ENCODE measurements at regions not wholly inside any gene's neighbourhood (a gene's known extent, or its start where the extent isn't known, plus 50 kb on each side); places are given as distances from the start of the nearest gene placed in this dataset.

DNA sequence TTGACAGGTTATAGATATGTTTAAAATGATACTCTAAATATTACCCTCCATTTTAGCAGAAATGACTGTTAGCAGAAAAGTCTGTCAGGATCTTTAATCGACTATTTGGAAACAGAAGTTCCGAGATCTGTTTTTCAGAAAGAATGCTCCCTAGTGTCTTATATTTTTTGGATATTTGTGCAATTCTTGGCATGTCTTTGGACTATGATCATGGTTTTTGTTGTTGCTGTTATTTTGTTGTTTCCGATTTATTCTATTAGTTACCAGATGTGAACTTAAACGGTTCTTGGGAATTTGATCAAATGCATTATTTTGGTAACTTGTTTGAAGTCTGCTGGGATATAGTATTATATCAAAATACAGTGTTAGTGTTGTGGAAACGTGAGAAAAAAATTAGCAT, 106.4 kb upstream of the CEP162 start:
- ATAC-seq (no peak), DNase-seq (no peak)
- H3K27ac ChIP-seq: no peak overlapping the region
- no peaks in the 10 kb centered on the region for H3K4me1 ChIP-seq
- TF ChIP-seq, protein P1, sequence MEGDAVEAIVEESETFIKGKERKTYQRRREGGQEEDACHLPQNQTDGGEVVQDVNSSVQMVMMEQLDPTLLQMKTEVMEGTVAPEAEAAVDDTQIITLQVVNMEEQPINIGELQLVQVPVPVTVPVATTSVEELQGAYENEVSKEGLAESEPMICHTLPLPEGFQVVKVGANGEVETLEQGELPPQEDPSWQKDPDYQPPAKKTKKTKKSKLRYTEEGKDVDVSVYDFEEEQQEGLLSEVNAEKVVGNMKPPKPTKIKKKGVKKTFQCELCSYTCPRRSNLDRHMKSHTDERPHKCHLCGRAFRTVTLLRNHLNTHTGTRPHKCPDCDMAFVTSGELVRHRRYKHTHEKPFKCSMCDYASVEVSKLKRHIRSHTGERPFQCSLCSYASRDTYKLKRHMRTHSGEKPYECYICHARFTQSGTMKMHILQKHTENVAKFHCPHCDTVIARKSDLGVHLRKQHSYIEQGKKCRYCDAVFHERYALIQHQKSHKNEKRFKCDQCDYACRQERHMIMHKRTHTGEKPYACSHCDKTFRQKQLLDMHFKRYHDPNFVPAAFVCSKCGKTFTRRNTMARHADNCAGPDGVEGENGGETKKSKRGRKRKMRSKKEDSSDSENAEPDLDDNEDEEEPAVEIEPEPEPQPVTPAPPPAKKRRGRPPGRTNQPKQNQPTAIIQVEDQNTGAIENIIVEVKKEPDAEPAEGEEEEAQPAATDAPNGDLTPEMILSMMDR (IDR thresholded peaks at IDR 0.05): no peak
- no peak overlapping the region for H3K4me3 ChIP-seq
- WGBS, 2 donors: 51 to 68% methylated on average over 5 of the region's 5 CpGs
- intact Hi-C loops (cut with DNase I): no loop called here
- no peaks in the 10 kb centered on the region for H3K36me3 ChIP-seq
- no peaks in the 10 kb centered on the region for H3K27me3 ChIP-seq
- H3K9me3 ChIP-seq: peaks cover 0 to 29% (median 0%) of the 10 kb centered on the region in 11 donors

DNA sequence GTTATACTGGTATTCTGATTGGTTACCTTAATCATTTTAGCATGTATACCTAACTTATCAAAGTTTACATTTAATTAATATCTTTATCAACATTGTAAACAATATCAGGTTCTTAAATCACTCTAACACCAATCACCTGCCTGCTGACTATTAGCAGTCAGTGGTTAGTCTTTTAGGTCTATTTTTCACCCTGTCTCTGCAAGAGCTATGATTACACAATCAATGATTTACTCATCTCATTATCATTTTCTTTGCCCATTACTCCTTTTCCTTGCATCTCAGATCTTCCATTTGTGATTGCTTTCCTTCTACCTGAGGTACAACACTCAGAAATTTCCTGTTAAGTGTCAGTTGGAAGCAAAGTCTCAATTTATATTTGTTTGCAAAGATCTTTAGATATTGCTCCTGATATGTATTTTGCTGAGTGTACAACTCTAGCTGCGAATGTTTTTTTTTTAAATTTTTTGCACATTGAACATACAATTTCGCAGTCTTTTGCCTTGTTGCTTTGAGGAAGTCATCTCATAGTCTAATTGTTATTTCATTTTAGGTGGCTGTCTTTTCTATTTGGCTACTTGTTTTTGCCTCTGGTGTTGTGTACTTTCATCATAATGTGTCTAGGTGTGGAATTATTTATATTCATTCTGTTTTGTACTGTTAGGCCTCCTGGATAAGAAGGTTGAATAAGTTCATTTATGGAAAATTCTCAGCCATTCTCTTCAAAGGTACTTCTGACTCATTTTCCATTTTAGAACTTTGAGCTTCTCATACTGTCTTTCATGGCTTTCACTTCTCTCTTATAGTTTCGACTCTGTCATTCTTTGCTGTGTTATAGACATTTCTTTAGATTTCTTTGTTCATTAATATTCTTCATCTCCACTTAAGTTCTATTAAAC, 104.9 kb upstream of the CEP162 start:
- intact Hi-C loops (cut with DNase I): no loop called here
- no peak for ATAC-seq
- 78 to 90% methylated on average over 3 of the region's 3 CpGs for WGBS, 2 donors

DNA sequence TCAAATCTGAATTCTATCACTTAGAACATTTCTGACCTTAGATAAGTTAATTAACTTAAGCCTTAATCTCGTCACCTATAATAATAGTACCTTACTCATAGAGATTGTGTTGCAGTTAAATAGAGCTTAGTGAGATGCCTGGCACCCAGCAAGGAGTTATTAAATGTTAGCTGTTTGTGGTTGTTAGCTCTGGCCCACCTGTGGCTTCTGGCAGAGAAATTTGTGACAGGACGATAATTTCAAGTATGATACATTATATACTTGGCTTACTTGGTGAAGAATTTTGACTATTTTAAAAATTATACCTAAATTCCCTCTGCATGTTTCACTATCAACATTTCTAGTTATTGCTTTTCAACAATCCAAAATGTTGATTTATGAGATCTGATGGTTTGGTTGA, 102.9 kb upstream of the CEP162 start:
- no peak for ATAC-seq
- WGBS, 2 donors: 70% methylated on average over 2 of the region's 2 CpGs

More for the DNA sequence above, 104.9 kb upstream of the CEP162 start:
- H3K4me3 ChIP-seq: no peak overlapping the region
- no peaks in the 10 kb centered on the region for H3K36me3 ChIP-seq
- no peaks in the 10 kb centered on the region for H3K4me1 ChIP-seq
- peaks cover 0 to 21% (median 0%) of the 10 kb centered on the region in 11 donors for H3K9me3 ChIP-seq
- H3K27me3 ChIP-seq: no peaks in the 10 kb centered on the region
- H3K27ac ChIP-seq: no peak overlapping the region
- no peak for DNase-seq
- TF ChIP-seq, protein P1 (IDR thresholded peaks at IDR 0.05): no peak

DNA sequence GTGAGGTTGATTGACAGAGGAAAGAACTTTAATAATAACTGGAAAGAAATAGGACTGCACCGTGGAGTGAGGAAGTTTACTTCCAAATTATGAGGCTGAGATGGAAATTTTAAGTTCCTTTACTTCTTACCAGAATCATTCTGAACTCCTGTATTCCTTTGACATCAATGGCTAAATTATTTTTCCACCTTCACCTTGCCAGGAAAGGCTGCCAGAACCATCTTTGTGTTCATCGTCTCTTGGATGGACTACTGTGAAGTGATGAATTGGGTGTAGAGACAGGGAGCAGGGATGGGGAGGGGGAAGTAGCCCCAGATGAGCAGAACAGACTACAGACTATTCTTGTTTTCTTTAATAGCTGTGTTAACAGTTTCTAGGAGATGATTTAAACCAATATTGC, 102.1 kb upstream of the CEP162 start:
- ATAC-seq: no peak
- TF ChIP-seq, protein P1 (IDR thresholded peaks at IDR 0.05): no peak
- no peak for DNase-seq
- intact Hi-C loops (cut with DNase I): no loop called here
- H3K4me3 ChIP-seq: no peak overlapping the region
- H3K36me3 ChIP-seq: no peaks in the 10 kb centered on the region
- no peak overlapping the region for H3K27ac ChIP-seq
- H3K4me1 ChIP-seq: no peaks in the 10 kb centered on the region
- WGBS, 2 donors: 44 to 50% methylated on average over 2 of the region's 2 CpGs
- H3K27me3 ChIP-seq: no peaks in the 10 kb centered on the region
- no peaks in the 10 kb centered on the region for H3K9me3 ChIP-seq

More for the DNA sequence above, 102.9 kb upstream of the CEP162 start:
- TF ChIP-seq, protein P1 (IDR thresholded peaks at IDR 0.05): no peak
- H3K9me3 ChIP-seq: peaks cover 0 to 3% (median 0%) of the 10 kb centered on the region in 11 donors
- no peaks in the 10 kb centered on the region for H3K4me1 ChIP-seq
- no peaks in the 10 kb centered on the region for H3K36me3 ChIP-seq
- DNase-seq: no peak
- H3K27ac ChIP-seq: no peak overlapping the region
- no peaks in the 10 kb centered on the region for H3K27me3 ChIP-seq
- no peak overlapping the region for H3K4me3 ChIP-seq
- intact Hi-C loops (cut with DNase I): no loop called here
